ENCODE measurements at regions not wholly inside any gene's neighbourhood (a gene's known extent, or its start where the extent isn't known, plus 50 kb on each side); places are given as distances from the start of the nearest gene placed in this dataset.

GRCh38 chr3:80556763-80557162 is 789.0 kb upstream of the ROBO1 start:
- no peak for DNase-seq
- no peak overlapping the region for H3K4me3 Mint-ChIP-seq
- H3K4me1 Mint-ChIP-seq = no peaks in the 10 kb centered on the region
- H3K36me3 Mint-ChIP-seq = no peaks in the 10 kb centered on the region
- POLR2A ChIA-PET = no interaction called here
- peaks cover 4% of the 10 kb centered on the region for H3K9me3 Mint-ChIP-seq
- H3K27me3 Mint-ChIP-seq = no peaks in the 10 kb centered on the region
- no peak for ATAC-seq (ENCODE audit: low read depth)
- no peak overlapping the region for H3K27ac Mint-ChIP-seq

GRCh38 chr3:80554304-80554703 is 786.5 kb upstream of the ROBO1 start:
- DNase-seq = no peak
- POLR2A ChIA-PET = no interaction called here
- Mint-ChIP-seq H3K4me1 (no peaks in the 10 kb centered on the region), H3K36me3 (no peaks in the 10 kb centered on the region), H3K27me3 (no peaks in the 10 kb centered on the region), H3K27ac (no peak overlapping the region), H3K9me3 (peaks cover 6% of the 10 kb centered on the region), H3K4me3 (no peak overlapping the region)
- no peak for ATAC-seq (ENCODE audit: low read depth)

GRCh38 chr3:80553211-80553610 is 785.4 kb upstream of the ROBO1 start:
- ATAC-seq (ENCODE audit: low read depth) (no peak), DNase-seq (no peak)
- Mint-ChIP-seq H3K27ac (no peak overlapping the region), H3K4me1 (no peaks in the 10 kb centered on the region), H3K4me3 (no peak overlapping the region), H3K9me3 (peaks cover 2% of the 10 kb centered on the region), H3K36me3 (no peaks in the 10 kb centered on the region), H3K27me3 (no peaks in the 10 kb centered on the region)
- POLR2A ChIA-PET = no interaction called here

- no peaks in the 10 kb centered on the region for H3K36me3 Mint-ChIP-seq
- ATAC-seq (ENCODE audit: low read depth) = no peak
- H3K4me1 Mint-ChIP-seq = no peaks in the 10 kb centered on the region
- POLR2A ChIA-PET = no interaction called here
- H3K9me3 Mint-ChIP-seq = peaks cover 2% of the 10 kb centered on the region
- no peak overlapping the region for H3K4me3 Mint-ChIP-seq
- H3K27ac Mint-ChIP-seq = no peak overlapping the region
- H3K27me3 Mint-ChIP-seq = no peaks in the 10 kb centered on the region
- DNase-seq = no peak
Observed at GRCh38 chr3:80550174-80550573, 782.4 kb upstream of the ROBO1 start.

- no peak overlapping the region for H3K4me3 Mint-ChIP-seq
- no peaks in the 10 kb centered on the region for H3K4me1 Mint-ChIP-seq
- no peak for ATAC-seq (ENCODE audit: low read depth)
- no peak for DNase-seq
- peaks cover 2% of the 10 kb centered on the region for H3K9me3 Mint-ChIP-seq
- no peak overlapping the region for H3K27ac Mint-ChIP-seq
- H3K36me3 Mint-ChIP-seq = no peaks in the 10 kb centered on the region
- H3K27me3 Mint-ChIP-seq = no peaks in the 10 kb centered on the region
- POLR2A ChIA-PET = no interaction called here
Observed at GRCh38 chr3:80549173-80549572, 781.4 kb upstream of the ROBO1 start.

- H3K27me3 Mint-ChIP-seq = no peaks in the 10 kb centered on the region
- H3K27ac Mint-ChIP-seq = no peak overlapping the region
- no peaks in the 10 kb centered on the region for H3K36me3 Mint-ChIP-seq
- no peak overlapping the region for H3K4me3 Mint-ChIP-seq
- no peaks in the 10 kb centered on the region for H3K9me3 Mint-ChIP-seq
- ATAC-seq (ENCODE audit: low read depth) (no peak), DNase-seq (no peak)
- POLR2A ChIA-PET = no interaction called here
- no peaks in the 10 kb centered on the region for H3K4me1 Mint-ChIP-seq
Observed at GRCh38 chr3:80543154-80543553, 775.4 kb upstream of the ROBO1 start.

DNA sequence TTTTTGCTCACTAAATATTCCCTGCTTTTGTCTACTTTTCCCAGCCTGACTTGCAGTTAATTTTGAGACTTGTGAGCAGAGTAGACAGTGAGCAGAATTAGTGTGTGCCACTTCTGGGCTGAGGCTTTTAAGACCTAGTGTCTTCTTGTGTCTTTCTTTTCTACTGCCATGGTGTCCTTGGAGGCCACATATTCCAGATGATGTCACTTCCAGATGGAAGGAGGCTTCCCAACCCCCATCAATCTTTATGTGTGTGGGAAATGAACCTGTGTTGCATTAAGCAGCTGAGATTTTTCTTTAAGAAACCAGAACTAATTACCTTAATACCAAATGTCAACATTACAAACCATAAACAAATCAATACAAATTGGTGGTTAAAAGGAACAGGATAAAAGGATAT is 774.7 kb upstream of the ROBO1 start:
- no peak overlapping the region for H3K4me3 Mint-ChIP-seq
- no peaks in the 10 kb centered on the region for H3K4me1 Mint-ChIP-seq
- no peaks in the 10 kb centered on the region for H3K27me3 Mint-ChIP-seq
- no peak for DNase-seq
- no peak for ATAC-seq (ENCODE audit: low read depth)
- H3K27ac Mint-ChIP-seq = no peak overlapping the region
- no peaks in the 10 kb centered on the region for H3K36me3 Mint-ChIP-seq
- POLR2A ChIA-PET = no interaction called here
- H3K9me3 Mint-ChIP-seq = peaks cover 1% of the 10 kb centered on the region

GRCh38 chr3:80537680-80538079 is 769.9 kb upstream of the ROBO1 start:
- no peak for ATAC-seq (ENCODE audit: low read depth)
- no peak overlapping the region for H3K27ac Mint-ChIP-seq
- H3K4me3 Mint-ChIP-seq = no peak overlapping the region
- peaks cover 3% of the 10 kb centered on the region for H3K9me3 Mint-ChIP-seq
- DNase-seq = no peak
- no peaks in the 10 kb centered on the region for H3K4me1 Mint-ChIP-seq
- no peaks in the 10 kb centered on the region for H3K36me3 Mint-ChIP-seq
- H3K27me3 Mint-ChIP-seq = no peaks in the 10 kb centered on the region
- POLR2A ChIA-PET = no interaction called here

DNA sequence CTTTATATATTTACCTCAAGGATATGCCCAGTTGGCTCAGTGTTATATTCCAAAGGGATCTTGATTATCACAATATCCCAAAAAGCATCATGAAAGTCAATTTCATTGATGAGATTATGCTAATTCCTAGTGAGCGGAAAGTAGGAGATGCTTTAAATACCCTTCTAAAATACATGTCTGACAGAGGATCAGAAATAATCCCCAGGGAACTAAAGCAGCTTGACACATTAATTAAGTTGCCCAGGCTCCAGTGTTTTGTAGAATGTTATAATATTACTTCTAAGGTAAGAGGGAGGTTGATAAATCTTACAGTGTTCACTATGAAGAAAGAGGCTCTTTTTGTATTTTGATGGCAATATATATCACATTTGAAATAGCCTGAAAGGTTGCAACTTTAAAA is 767.5 kb upstream of the ROBO1 start:
- POLR2A ChIA-PET = no interaction called here
- H3K27ac Mint-ChIP-seq = no peak overlapping the region
- H3K27me3 Mint-ChIP-seq = no peaks in the 10 kb centered on the region
- DNase-seq (no peak), ATAC-seq (ENCODE audit: low read depth) (no peak)
- H3K9me3 Mint-ChIP-seq = peaks cover 4% of the 10 kb centered on the region
- no peaks in the 10 kb centered on the region for H3K36me3 Mint-ChIP-seq
- H3K4me1 Mint-ChIP-seq = no peaks in the 10 kb centered on the region
- H3K4me3 Mint-ChIP-seq = no peak overlapping the region

- POLR2A ChIA-PET = no interaction called here
- Mint-ChIP-seq H3K4me3 (no peak overlapping the region), H3K27ac (no peak overlapping the region), H3K36me3 (no peaks in the 10 kb centered on the region), H3K4me1 (no peaks in the 10 kb centered on the region), H3K27me3 (no peaks in the 10 kb centered on the region), H3K9me3 (peaks cover 4% of the 10 kb centered on the region)
- no peak for ATAC-seq (ENCODE audit: low read depth)
- no peak for DNase-seq
Observed at GRCh38 chr3:80533553-80533952, 765.8 kb upstream of the ROBO1 start.

DNA sequence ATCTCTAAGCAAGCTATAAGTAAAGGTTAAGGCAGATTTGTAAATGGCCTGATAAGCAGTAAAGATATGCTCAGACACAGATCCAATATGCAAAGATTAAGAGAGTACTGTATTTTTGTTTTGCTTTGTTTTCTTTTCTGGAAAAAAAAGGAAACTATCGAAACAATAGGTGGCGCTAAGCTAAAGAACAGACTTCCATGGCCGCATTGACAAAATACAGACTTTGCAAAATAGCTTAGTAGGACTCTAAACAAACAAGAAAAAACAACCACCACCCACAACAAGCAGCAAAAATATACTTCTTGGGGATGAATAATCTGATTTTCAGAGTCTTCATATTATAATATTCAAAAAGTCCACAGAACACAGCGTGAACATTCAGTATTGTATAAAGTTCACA is 758.4 kb upstream of the ROBO1 start:
- DNase-seq (no peak), ATAC-seq (ENCODE audit: low read depth) (no peak)
- Mint-ChIP-seq H3K9me3 (peaks cover 3% of the 10 kb centered on the region), H3K27ac (no peak overlapping the region), H3K4me1 (no peaks in the 10 kb centered on the region), H3K36me3 (no peaks in the 10 kb centered on the region), H3K27me3 (no peaks in the 10 kb centered on the region), H3K4me3 (no peak overlapping the region)
- POLR2A ChIA-PET = no interaction called here

- DNase-seq (no peak), ATAC-seq (ENCODE audit: low read depth) (no peak)
- H3K27me3 Mint-ChIP-seq = no peaks in the 10 kb centered on the region
- H3K4me1 Mint-ChIP-seq = no peaks in the 10 kb centered on the region
- no peak overlapping the region for H3K27ac Mint-ChIP-seq
- no peak overlapping the region for H3K4me3 Mint-ChIP-seq
- no peaks in the 10 kb centered on the region for H3K36me3 Mint-ChIP-seq
- POLR2A ChIA-PET = no interaction called here
- H3K9me3 Mint-ChIP-seq = peaks cover 1% of the 10 kb centered on the region
Observed at GRCh38 chr3:80521081-80521480, 753.3 kb upstream of the ROBO1 start.

DNA sequence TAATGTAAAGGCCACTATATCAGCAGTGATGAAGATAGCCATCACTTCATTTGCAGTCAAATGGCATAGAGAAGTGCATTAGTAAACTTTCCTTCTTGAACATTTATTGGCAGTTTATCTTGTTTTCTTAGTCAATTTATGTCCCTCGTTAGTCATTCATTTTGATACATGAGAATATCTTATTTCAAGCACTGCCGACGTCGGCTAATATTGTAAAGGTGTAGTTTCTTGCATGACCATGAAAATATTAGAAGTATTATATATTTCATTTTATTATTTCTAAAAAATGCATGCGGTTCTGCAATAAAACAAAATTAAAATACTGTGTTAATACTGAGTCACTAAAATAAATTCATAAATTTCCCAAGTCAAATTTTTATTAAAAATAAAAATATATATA is 751.6 kb upstream of the ROBO1 start:
- no peaks in the 10 kb centered on the region for H3K36me3 Mint-ChIP-seq
- ATAC-seq (ENCODE audit: low read depth) (no peak), DNase-seq (no peak)
- H3K4me3 Mint-ChIP-seq = no peak overlapping the region
- peaks cover 1% of the 10 kb centered on the region for H3K9me3 Mint-ChIP-seq
- H3K27me3 Mint-ChIP-seq = no peaks in the 10 kb centered on the region
- POLR2A ChIA-PET = no interaction called here
- H3K4me1 Mint-ChIP-seq = no peaks in the 10 kb centered on the region
- no peak overlapping the region for H3K27ac Mint-ChIP-seq

DNA sequence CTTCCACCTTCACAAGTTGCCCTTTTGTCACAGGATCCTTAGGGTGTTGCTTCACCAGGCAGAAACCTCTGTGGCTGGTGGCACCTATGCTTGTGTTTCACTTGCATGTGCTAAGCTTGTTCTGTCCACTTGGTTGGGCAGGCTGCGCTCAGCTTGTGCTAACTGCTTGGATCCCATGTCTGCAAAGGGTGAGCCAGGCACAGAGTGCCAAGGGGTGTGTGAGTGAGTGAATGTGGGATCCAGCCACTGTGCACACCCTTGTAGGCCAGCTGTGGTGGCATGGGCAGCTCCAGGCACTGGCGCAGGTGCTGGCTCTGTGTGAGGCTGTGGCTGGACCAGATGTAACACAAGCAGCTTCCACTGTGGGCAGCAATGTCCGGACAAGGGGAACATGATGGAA is 728.7 kb upstream of the ROBO1 start:
- ATAC-seq (ENCODE audit: low read depth) = no peak
- H3K27ac Mint-ChIP-seq = no peak overlapping the region
- H3K4me1 Mint-ChIP-seq = no peaks in the 10 kb centered on the region
- peaks cover 4% of the 10 kb centered on the region for H3K9me3 Mint-ChIP-seq
- no peaks in the 10 kb centered on the region for H3K36me3 Mint-ChIP-seq
- H3K4me3 Mint-ChIP-seq = no peak overlapping the region
- no peaks in the 10 kb centered on the region for H3K27me3 Mint-ChIP-seq
- no peak for DNase-seq
- POLR2A ChIA-PET = no interaction called here

- POLR2A ChIA-PET = no interaction called here
- Mint-ChIP-seq H3K27ac (no peak overlapping the region), H3K4me1 (no peaks in the 10 kb centered on the region), H3K27me3 (no peaks in the 10 kb centered on the region), H3K4me3 (no peak overlapping the region), H3K36me3 (no peaks in the 10 kb centered on the region), H3K9me3 (no peaks in the 10 kb centered on the region)
- ATAC-seq (ENCODE audit: low read depth) = no peak
- DNase-seq = no peak
Observed at GRCh38 chr3:80492162-80492561, 724.4 kb upstream of the ROBO1 start.
